ENCODE measurements at regions not wholly inside any gene's neighbourhood (a gene's known extent, or its start where the extent isn't known, plus 50 kb on each side); places are given as distances from the start of the nearest gene placed in this dataset.
"Not testable (repeated sequence)": the region's sequence is repeated elsewhere in the genome, so short reads cannot be mapped to it uniquely, and the experiment has no call there.

GRCh38 chr2:19098467-19099160 lies 259.8 kb downstream of the OSR1 start:
- Histone ChIP-seq H3K4me3 (ENCODE audit: low read depth, low read length) (no peak overlapping the region), H3K27me3 (ENCODE audit: control insufficient read depth, insufficient read depth, low read length) (no peaks in the 10 kb centered on the region), H3K36me3 (ENCODE audit: control insufficient read depth, insufficient read depth, low read length) (no peaks in the 10 kb centered on the region)
- no peak for TF ChIP-seq CTCF (IDR thresholded peaks at IDR 0.05; ENCODE audit: insufficient read depth, low read length, severe bottlenecking)
- no peak for FAIRE-seq
- DNase-seq (ENCODE audit: low read depth): no peak

GRCh38 chr2:19089476-19089875 lies 268.9 kb downstream of the OSR1 start:
- H3K4me3 ChIP-seq (ENCODE audit: low read depth, low read length); H3K27me3 ChIP-seq (ENCODE audit: control insufficient read depth, insufficient read depth, low read length); H3K36me3 ChIP-seq (ENCODE audit: control insufficient read depth, insufficient read depth, low read length): not testable (repeated sequence)
- FAIRE-seq: peak; percentile 62
- peak; percentile 63 for DNase-seq (ENCODE audit: low read depth)

- FAIRE-seq (no peak), DNase-seq (ENCODE audit: low read depth) (no peak)
- TF ChIP-seq CTCF (IDR thresholded peaks at IDR 0.05; ENCODE audit: insufficient read depth, low read length, severe bottlenecking): no peak
- no peaks in the 10 kb centered on the region for H3K27me3 ChIP-seq (ENCODE audit: control insufficient read depth, insufficient read depth, low read length)
- H3K36me3 ChIP-seq (ENCODE audit: control insufficient read depth, insufficient read depth, low read length): no peaks in the 10 kb centered on the region
- no peak overlapping the region for H3K4me3 ChIP-seq (ENCODE audit: low read depth, low read length)
Measured at GRCh38 chr2:19086231-19086651, 272.2 kb downstream of the OSR1 start.

GRCh38 chr2:19078709-19079108 lies 279.7 kb downstream of the OSR1 start:
- no peaks in the 10 kb centered on the region for H3K36me3 ChIP-seq (ENCODE audit: control insufficient read depth, insufficient read depth, low read length)
- H3K27me3 ChIP-seq (ENCODE audit: control insufficient read depth, insufficient read depth, low read length): no peaks in the 10 kb centered on the region
- no peak for TF ChIP-seq CTCF (IDR thresholded peaks at IDR 0.05; ENCODE audit: insufficient read depth, low read length, severe bottlenecking)
- DNase-seq (ENCODE audit: low read depth) (no peak), FAIRE-seq (no peak)
- H3K4me3 ChIP-seq (ENCODE audit: low read depth, low read length): no peak overlapping the region

- Histone ChIP-seq H3K36me3 (ENCODE audit: control insufficient read depth, insufficient read depth, low read length) (no peaks in the 10 kb centered on the region), H3K4me3 (ENCODE audit: low read depth, low read length) (no peak overlapping the region), H3K27me3 (ENCODE audit: control insufficient read depth, insufficient read depth, low read length) (no peaks in the 10 kb centered on the region)
- peak; percentile 98 for DNase-seq (ENCODE audit: low read depth)
- no peak for TF ChIP-seq CTCF (IDR thresholded peaks at IDR 0.05; ENCODE audit: insufficient read depth, low read length, severe bottlenecking)
- peak; percentile 79 for FAIRE-seq
Measured at GRCh38 chr2:19073522-19073921, 284.9 kb downstream of the OSR1 start.

- FAIRE-seq (no peak), DNase-seq (ENCODE audit: low read depth) (no peak)
- no peak overlapping the region for H3K4me3 ChIP-seq (ENCODE audit: low read depth, low read length)
- H3K27me3 ChIP-seq (ENCODE audit: control insufficient read depth, insufficient read depth, low read length): no peaks in the 10 kb centered on the region
- H3K36me3 ChIP-seq (ENCODE audit: control insufficient read depth, insufficient read depth, low read length): no peaks in the 10 kb centered on the region
- TF ChIP-seq CTCF (IDR thresholded peaks at IDR 0.05; ENCODE audit: insufficient read depth, low read length, severe bottlenecking): no peak
Measured at GRCh38 chr2:19072161-19072560, 286.3 kb downstream of the OSR1 start.
